H1 (cell line): ENCODE measurements at regions not wholly inside any gene's neighbourhood (a gene's known extent, or its start where the extent isn't known, plus 50 kb on each side); places are given as distances from the start of the nearest gene placed in this dataset.

Experiments
- CTCF ChIA-PET: fragments of 300-600 bp; sonication (Branson Sonifier 250); formaldehyde crosslinking; loops from one replicate; lab custom pipeline; 2021; ENCODE audit not compliant: partially characterized antibody; lab: Charles Lee
- POLR2A ChIA-PET: fragments of 300-600 bp; sonication (Branson Sonifier 250); formaldehyde crosslinking; loops from one replicate; lab custom pipeline; 2021; ENCODE audit warnings: inconsistent platforms; ENCODE audit not compliant: partially characterized antibody; lab: Charles Lee
- DNase-seq, 2 experiments: peaks; one replicate each; pipeline versions ENCODE4 v3.0.0 to v3.0.0-alpha.2; 2010 to 2022; ENCODE audit warnings: low spot score in 2 of 2, low read depth in 1 of 2, mixed read lengths in 1 of 2
- FAIRE-seq: peaks from 2 replicates; lab custom pipeline; 2011; peaks lifted over from hg19 to GRCh38; lab: Jason Lieb, UNC
- H2AFZ ChIP-seq: 2 replicates; pipeline ENCODE4 v1.8.1; 2012; ENCODE audit warnings: low read length, inconsistent platforms
- H2AK5ac ChIP-seq: 2 replicates; pipeline ENCODE4 v1.6.1; 2013; ENCODE audit warnings: low read depth, low read length
- H2BK120ac ChIP-seq: replicated peaks from 2 replicates; pipeline ENCODE3; 2013; ENCODE audit warnings: low read depth, low read length, inconsistent platforms
- H2BK12ac ChIP-seq: 2 replicates; pipeline ENCODE4 v1.6.1; 2013; ENCODE audit warnings: low read depth, low read length
- H2BK15ac ChIP-seq: 2 replicates; pipeline ENCODE4 v1.6.1; 2013; ENCODE audit warnings: low read length
- H2BK20ac ChIP-seq: 2 replicates; pipeline ENCODE4 v1.6.1; 2013; ENCODE audit warnings: low read length
- H2BK5ac ChIP-seq: 2 replicates; pipeline ENCODE4 v1.6.1; 2013; ENCODE audit warnings: low read depth, low read length
- H3K14ac ChIP-seq: 2 replicates; pipeline ENCODE4 v1.6.1; 2013; ENCODE audit warnings: inconsistent platforms; ENCODE audit not compliant: insufficient read length
- H3K18ac ChIP-seq: 2 replicates; pipeline ENCODE4 v1.6.1; 2013; ENCODE audit warnings: low read length; ENCODE audit errors: extremely low read depth
- H3K23ac ChIP-seq: 2 replicates; pipeline ENCODE4 v1.6.1; 2013; ENCODE audit warnings: inconsistent platforms; ENCODE audit not compliant: insufficient read length
- H3K23me2 ChIP-seq: 2 replicates; pipeline ENCODE4 v1.6.1; 2013; ENCODE audit warnings: low read depth, low read length
- H3K27ac ChIP-seq: 2 replicates; pipeline ENCODE4 v1.6.1; 2011; ENCODE audit warnings: low read depth, low read length, inconsistent platforms
- H3K27me3 ChIP-seq, 4 experiments: replicated peaks in 1 of 4; 1 replicate in 1 of 4; 2 replicates in 3 of 4; pipeline versions ENCODE4 v1.6.1 to v1.8.1; 2011 to 2013; ENCODE audit warnings: low read length in 3 of 4, mild to moderate bottlenecking in 3 of 4, inconsistent platforms in 2 of 4, mixed read lengths in 2 of 4, moderate library complexity in 1 of 4; ENCODE audit not compliant: control insufficient read depth in 3 of 4, insufficient read depth in 3 of 4; ENCODE audit errors: extremely low read depth in 1 of 4
- H3K36me3 ChIP-seq, 4 experiments: 2 replicates each; pipeline versions ENCODE4 v1.6.1 to v1.8.1; 2011 to 2013; ENCODE audit warnings: mild to moderate bottlenecking in 4 of 4, low read length in 3 of 4, moderate library complexity in 2 of 4, control low read depth in 1 of 4, inconsistent platforms in 1 of 4; ENCODE audit not compliant: insufficient read depth in 4 of 4, control insufficient read depth in 2 of 4
- H3K4ac ChIP-seq: replicated peaks from 2 replicates; pipeline ENCODE3; 2013; ENCODE audit warnings: low read length, low read depth, mixed read lengths, inconsistent platforms; ENCODE audit not compliant: insufficient read length
- H3K4me1 ChIP-seq, 4 experiments: replicated peaks in 1 of 4; 1 replicate in 1 of 4; 2 replicates in 3 of 4; pipeline versions ENCODE4 v1.6.1 to v1.8.1; 2011 to 2013; ENCODE audit warnings: low read length in 3 of 4, inconsistent platforms in 2 of 4, mixed read lengths in 1 of 4; ENCODE audit not compliant: insufficient read depth in 4 of 4, control insufficient read depth in 3 of 4
- H3K4me2 ChIP-seq, 2 experiments: 2 replicates each; pipeline versions ENCODE4 v1.6.1 to v1.8.1; 2011 to 2013; ENCODE audit warnings: low read depth in 2 of 2, low read length in 2 of 2, control low read depth in 1 of 2, inconsistent platforms in 1 of 2, mild to moderate bottlenecking in 1 of 2; ENCODE audit not compliant: insufficient read depth in 1 of 2
- H3K4me3 ChIP-seq, 4 experiments: fragments of 200-600, 300-600 bp in 1 of 4; sonication (generic), shearing (Covaris generic), sonication (Bioruptor Twin) in 1 of 4; 2 replicates each; pipeline versions ENCODE4 v1.5.1 to v1.8.1; 2011 to 2016; ENCODE audit warnings: low read length in 4 of 4, low read depth in 3 of 4, control low read depth in 2 of 4, inconsistent platforms in 2 of 4, mild to moderate bottlenecking in 2 of 4, mixed read lengths in 1 of 4, moderate library complexity in 1 of 4; ENCODE audit not compliant: insufficient read depth in 2 of 4; ENCODE audit errors: extremely low read depth in 1 of 4
- H3K56ac ChIP-seq: replicated peaks from 2 replicates; pipeline ENCODE3; 2013; ENCODE audit warnings: low read depth, mild to moderate bottlenecking, mixed read lengths, low read length, inconsistent platforms; ENCODE audit not compliant: insufficient read length
- H3K79me1 ChIP-seq: 2 replicates; pipeline ENCODE4 v1.6.1; 2013; ENCODE audit warnings: low read depth, low read length, control low read depth
- H3K79me2 ChIP-seq, 2 experiments: 2 replicates each; pipeline versions ENCODE4 v1.6.1 to v1.8.1; 2012 to 2013; ENCODE audit warnings: low read length in 2 of 2, mild to moderate bottlenecking in 2 of 2, inconsistent platforms in 1 of 2; ENCODE audit not compliant: insufficient read depth in 2 of 2, control insufficient read depth in 1 of 2
- H3K9ac ChIP-seq, 4 experiments: replicated peaks in 1 of 4; 1 replicate in 1 of 4; 2 replicates in 3 of 4; pipeline versions ENCODE4 v1.6.1 to v1.8.1; 2011 to 2013; ENCODE audit warnings: low read depth in 3 of 4, low read length in 3 of 4, control low read depth in 2 of 4, mild to moderate bottlenecking in 2 of 4, moderate library complexity in 2 of 4, inconsistent platforms in 1 of 4; ENCODE audit errors: extremely low read depth in 1 of 4
- H3K9me3 ChIP-seq, 2 experiments: 2 replicates each; pipeline versions ENCODE4 v1.6.1 to v1.8.1; 2012 to 2013; ENCODE audit warnings: mild to moderate bottlenecking in 2 of 2, moderate library complexity in 2 of 2, control low read depth in 1 of 2, inconsistent platforms in 1 of 2, low read depth in 1 of 2, low read length in 1 of 2, mixed read lengths in 1 of 2; ENCODE audit not compliant: insufficient read depth in 2 of 2
- H4K20me1 ChIP-seq, 2 experiments: replicated peaks in 1 of 2; 2 replicates each; pipeline versions ENCODE3 to v1.8.1; 2011 to 2013; ENCODE audit warnings: inconsistent platforms in 2 of 2, low read length in 2 of 2, mild to moderate bottlenecking in 1 of 2; ENCODE audit not compliant: insufficient read depth in 2 of 2, control insufficient read depth in 1 of 2
- H4K5ac ChIP-seq: 2 replicates; pipeline ENCODE4 v1.6.1; 2013; ENCODE audit warnings: low read length, low read depth, mixed read lengths, inconsistent platforms; ENCODE audit not compliant: insufficient read length
- H4K8ac ChIP-seq: 2 replicates; pipeline ENCODE4 v1.8.0; 2013; ENCODE audit warnings: mild to moderate bottlenecking, moderate library complexity, low read length, inconsistent platforms; ENCODE audit not compliant: insufficient read depth; ENCODE audit errors: extremely low read depth
- H4K91ac ChIP-seq: replicated peaks from 2 replicates; pipeline ENCODE3; 2013; ENCODE audit warnings: low read length, mixed read lengths, inconsistent platforms; ENCODE audit not compliant: insufficient read length
- CBX8 ChIP-seq: fragments of 300-800, 300-1000 bp; sonication (generic); IDR thresholded peaks from 2 replicates; pipeline ENCODE4 v1.7.1; 2016; ENCODE audit warnings: low read depth, low read length, borderline replicate concordance
- CTBP2 ChIP-seq: IDR thresholded peaks from 2 replicates; pipeline ENCODE4 v1.7.0; 2011; ENCODE audit warnings: borderline replicate concordance, mild to moderate bottlenecking, moderate library complexity, mixed read lengths, low read length; ENCODE audit not compliant: insufficient read depth, insufficient read length
- EGR1 ChIP-seq: IDR thresholded peaks from 2 replicates; pipeline ENCODE4 v1.6.1; 2011; ENCODE audit warnings: low read depth, low read length, borderline replicate concordance
- EZH2 ChIP-seq: fragments of 200-600 bp; sonication (generic); IDR thresholded peaks from 2 replicates; pipeline ENCODE4 v1.7.1; 2012; ENCODE audit warnings: low read depth, mild to moderate bottlenecking, moderate library complexity, low read length, inconsistent platforms; ENCODE audit not compliant: severe bottlenecking
- HDAC2 ChIP-seq, 2 experiments: fragments of 300-600 bp in 1 of 2; sonication (generic) in 1 of 2; IDR thresholded peaks; 2 replicates each; pipeline ENCODE4 v1.6.1; 2011 to 2012; ENCODE audit warnings: low read depth in 2 of 2, low read length in 2 of 2, mild to moderate bottlenecking in 2 of 2, moderate library complexity in 2 of 2, borderline replicate concordance in 1 of 2, inconsistent platforms in 1 of 2
- NANOG ChIP-seq: IDR thresholded peaks from 2 replicates; pipeline ENCODE4 v1.6.1; 2011; ENCODE audit warnings: low read length, low read depth, mild to moderate bottlenecking, inconsistent platforms; ENCODE audit not compliant: insufficient read depth, poor library complexity, severe bottlenecking
- NRF1 ChIP-seq: IDR thresholded peaks from 2 replicates; pipeline ENCODE4 v1.6.1; 2011; ENCODE audit warnings: mild to moderate bottlenecking, low read depth, low read length, improper control_type of control experiment
- SIN3A ChIP-seq, 2 experiments: IDR thresholded peaks in 1 of 2; conservative IDR thresholded peaks in 1 of 2; 2 replicates each; pipeline ENCODE4 v1.6.1; 2011 to 2012; ENCODE audit warnings: low read length in 2 of 2, improper control_type of control experiment in 1 of 2, low read depth in 1 of 2, mild to moderate bottlenecking in 1 of 2
- TAF1 ChIP-seq: IDR thresholded peaks from 2 replicates; pipeline ENCODE4 v1.6.1; 2011; ENCODE audit warnings: mild to moderate bottlenecking, low read depth, low read length
- YY1 ChIP-seq: IDR thresholded peaks from 2 replicates; pipeline ENCODE4 v1.6.1; 2011; ENCODE audit warnings: low read depth, mild to moderate bottlenecking, low read length
- ZNF274 ChIP-seq: IDR thresholded peaks from 2 replicates; pipeline ENCODE4 v1.7.0; 2012; ENCODE audit warnings: low read length, borderline replicate concordance; ENCODE audit errors: extremely low read depth
- WGBS, 2 experiments: shearing (Covaris generic) in 1 of 2; methylation state at CpG; one replicate each; pipeline versions ENCODE4 v1.1.6 to v1.1.7; 2013 to 2015; ENCODE audit warnings: low lambda C conversion rate in 2 of 2, mixed read lengths in 2 of 2, inconsistent platforms in 1 of 2, low coverage in 1 of 2, missing lambda C conversion rate in 1 of 2; ENCODE audit not compliant: insufficient replicate concordance in 2 of 2, insufficient coverage in 1 of 2, insufficient read length in 1 of 2; ENCODE audit errors: extremely low coverage in 1 of 2, missing lambda C conversion rate in 1 of 2; 5-methylcytosine and 5-hydroxymethylcytosine counted together
- TF ChIP-seq, protein P1 (sequence below): IDR thresholded peaks from 2 replicates; pipeline ENCODE4 v1.6.1; 2012; ENCODE audit warnings: inconsistent platforms

DNA sequence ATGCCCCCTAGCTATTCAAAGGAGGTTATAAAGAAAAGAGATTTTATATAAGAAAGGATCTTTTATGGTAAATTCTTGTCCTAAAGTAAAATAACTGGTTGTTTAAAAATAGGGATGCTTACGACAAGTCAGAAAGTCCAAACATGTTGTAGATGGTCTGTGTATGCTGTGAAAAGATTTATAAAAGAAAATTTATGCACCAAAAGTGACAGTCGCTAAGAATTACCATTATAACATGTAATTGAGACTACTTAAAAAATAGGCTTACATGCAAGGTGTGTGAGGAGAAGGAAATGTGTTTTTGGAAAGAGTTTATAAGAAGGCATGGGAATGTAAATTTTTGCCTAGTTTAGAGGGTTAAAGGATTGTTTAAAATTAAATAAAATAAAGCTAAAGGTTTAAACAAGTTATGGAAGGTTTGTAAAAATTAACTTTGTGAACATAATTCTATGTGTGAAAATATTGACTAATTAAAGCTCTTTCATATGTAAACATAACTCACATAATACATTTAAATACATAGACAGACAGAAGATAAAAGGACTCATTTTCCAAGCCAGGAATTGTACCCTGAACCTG is 118.5 kb downstream of the LYZL1 start:
- no peak overlapping the region for H2AFZ ChIP-seq
- WGBS, 2 experiments = 83% methylated on average over 2 of the region's 2 CpGs; no CpG with 5 or more reads in 1 of the 2 experiments
- no peaks in the 10 kb centered on the region; a peak in 1 of 8 replicates for H3K36me3 ChIP-seq
- no peak overlapping the region for H2BK20ac ChIP-seq
- CTCF ChIA-PET = interaction anchor here (0.6 to 2.8 kb wide), 3 partner anchors 15 to 53 kb away, joined by 3 to 13 read pairs (median 10); no protein-coding TSS in a partner anchor
- POLR2A ChIA-PET = no interaction called here
- no peak overlapping the region for H3K14ac ChIP-seq
- H4K5ac ChIP-seq = no peak overlapping the region
- DNase-seq (no peak), FAIRE-seq (no peak)
- H3K23ac ChIP-seq = no peak overlapping the region
- no peaks in the 10 kb centered on the region for H3K27me3 ChIP-seq
- no peak overlapping the region for H4K8ac ChIP-seq
- H3K4ac ChIP-seq = no peak overlapping the region
- TF ChIP-seq EZH2 (no peak), NRF1 (no peak), TAF1 (no peak), CTBP2 (no peak), YY1 (no peak), CBX8 (no peak), SIN3A (conservative IDR thresholded peaks at IDR 0.05 in 1 of 2, IDR thresholded peaks at IDR 0.05 in 1 of 2; ENCODE audit: low read depth in 1 of 2, low read length in 2 of 2) (no peak), NANOG (no peak), EGR1 (no peak), HDAC2 (IDR thresholded peaks at IDR 0.05; ENCODE audit: borderline replicate concordance in 1 of 2, low read depth in 2 of 2, low read length in 2 of 2) (no peak), ZNF274 (no peak)
- TF ChIP-seq, protein P1, sequence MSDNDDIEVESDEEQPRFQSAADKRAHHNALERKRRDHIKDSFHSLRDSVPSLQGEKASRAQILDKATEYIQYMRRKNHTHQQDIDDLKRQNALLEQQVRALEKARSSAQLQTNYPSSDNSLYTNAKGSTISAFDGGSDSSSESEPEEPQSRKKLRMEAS = no peak
- no peak overlapping the region for H2BK5ac ChIP-seq
- H2BK120ac ChIP-seq = no peak overlapping the region
- H3K23me2 ChIP-seq = no peaks in the 10 kb centered on the region
- no peaks in the 10 kb centered on the region for H3K79me1 ChIP-seq
- H4K20me1 ChIP-seq = no peaks in the 10 kb centered on the region
- no peaks in the 10 kb centered on the region for H3K79me2 ChIP-seq
- H3K56ac ChIP-seq = no peak overlapping the region
- no peak overlapping the region for H3K4me3 ChIP-seq
- no peak overlapping the region for H2BK12ac ChIP-seq
- H2BK15ac ChIP-seq = no peak overlapping the region
- no peak overlapping the region for H2AK5ac ChIP-seq
- no peak overlapping the region for H4K91ac ChIP-seq
- no peak overlapping the region for H3K27ac ChIP-seq
- peaks cover 31% of the 10 kb centered on the region in 2 experiments for H3K9me3 ChIP-seq
- H3K18ac ChIP-seq = no peak overlapping the region
- no peaks in the 10 kb centered on the region for H3K4me1 ChIP-seq
- H3K9ac ChIP-seq = no peak overlapping the region
- H3K4me2 ChIP-seq = no peak overlapping the region
